ENCODE measurements at regions not wholly inside any gene's neighbourhood (a gene's known extent, or its start where the extent isn't known, plus 50 kb on each side); places are given as distances from the start of the nearest gene placed in this dataset.

DNA sequence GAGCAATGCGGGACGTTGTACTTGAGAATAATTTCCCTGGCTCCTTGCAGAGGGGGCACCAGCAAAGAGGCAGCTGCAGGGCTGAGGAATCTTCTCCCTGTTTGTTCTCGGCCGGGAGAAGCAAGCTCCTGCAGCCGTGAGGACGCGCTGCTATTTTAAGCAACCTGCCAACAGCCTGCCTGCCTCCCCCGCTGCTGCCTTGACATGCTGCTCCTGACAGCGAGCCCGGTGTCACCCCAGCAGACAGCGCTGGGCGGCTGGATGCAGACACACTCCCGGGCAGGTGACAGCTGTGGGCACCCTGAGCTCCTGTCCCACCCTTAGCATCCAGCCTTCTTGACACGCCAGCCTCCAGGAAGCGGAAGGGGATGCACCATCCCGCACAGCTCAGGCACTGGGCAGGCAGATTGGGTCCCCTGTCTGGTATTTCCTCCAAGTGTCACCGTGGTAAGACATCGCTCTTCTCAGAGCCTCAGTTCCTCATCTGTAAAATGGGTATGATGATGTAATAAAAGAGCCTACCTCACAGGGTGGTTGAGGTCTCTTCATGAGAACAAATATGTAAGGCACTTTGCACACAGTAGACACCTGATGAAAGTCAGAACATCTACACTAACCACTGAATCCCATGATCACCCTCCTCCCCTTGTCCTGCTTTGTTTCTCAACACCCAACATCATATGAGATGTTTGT, 530.6 kb downstream of the MN1 start:
- DNase-seq = no peak
- H3K9me3 Mint-ChIP-seq = peaks cover 0 to 3% of the 10 kb centered on the region in 2 donors
- H3K36me3 Mint-ChIP-seq = no peaks in the 10 kb centered on the region
- H3K27me3 Mint-ChIP-seq = peaks cover 13 to 38% of the 10 kb centered on the region in 2 donors
- no peak overlapping the region for H3K4me3 Mint-ChIP-seq
- H3K27ac Mint-ChIP-seq = no peak overlapping the region
- ATAC-seq (replicated peaks) = no peak
- no peaks in the 10 kb centered on the region for H3K4me1 Mint-ChIP-seq

DNA sequence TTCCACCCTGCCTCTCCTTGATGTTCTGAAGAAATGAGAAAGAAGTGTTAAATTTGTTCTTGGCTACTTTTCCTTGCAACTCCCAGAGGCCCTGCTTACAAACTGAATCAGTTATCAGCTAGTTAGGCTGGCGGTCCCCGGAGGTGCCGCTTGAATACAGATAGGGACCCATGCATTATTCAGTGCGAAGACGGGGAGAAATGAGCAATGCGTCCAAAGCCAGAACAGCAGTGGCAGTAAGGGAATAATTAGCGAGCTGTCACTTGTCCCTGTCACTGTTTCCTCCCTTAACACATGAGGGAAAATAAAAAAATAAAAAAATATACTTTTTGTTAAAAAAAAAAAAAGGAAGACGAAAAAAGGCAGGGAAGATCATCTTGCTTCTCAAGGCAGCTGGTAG, 528.1 kb downstream of the MN1 start:
- Mint-ChIP-seq H3K27ac (no peak overlapping the region), H3K36me3 (no peaks in the 10 kb centered on the region), H3K4me3 (no peak overlapping the region), H3K27me3 (peaks cover 10 to 37% of the 10 kb centered on the region in 2 donors), H3K4me1 (no peaks in the 10 kb centered on the region), H3K9me3 (peaks cover 0 to 3% of the 10 kb centered on the region in 2 donors)
- no peak for DNase-seq
- ATAC-seq (replicated peaks) = no peak

DNA sequence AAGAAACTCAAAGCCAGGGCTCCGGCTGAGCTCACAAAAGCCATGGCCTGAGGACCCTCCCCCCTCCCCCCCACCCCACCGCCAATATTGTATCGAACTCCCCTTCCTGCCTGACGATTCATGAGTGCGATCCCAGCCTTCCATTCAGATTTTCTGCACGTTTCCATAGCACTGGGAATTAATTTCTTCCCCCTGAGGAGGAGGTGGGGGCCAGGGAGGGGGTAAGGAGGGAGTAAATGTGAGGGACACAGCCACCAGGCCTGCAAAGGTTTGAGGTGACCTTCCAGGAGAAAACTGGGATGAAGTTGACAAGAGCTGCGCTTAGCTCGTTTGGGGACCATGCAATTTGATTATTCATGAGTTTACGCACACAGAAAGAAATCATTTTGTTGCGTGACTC, 527.7 kb downstream of the MN1 start:
- Mint-ChIP-seq H3K27me3 (peaks cover 10 to 37% of the 10 kb centered on the region in 2 donors), H3K36me3 (no peaks in the 10 kb centered on the region), H3K9me3 (peaks cover 0 to 3% of the 10 kb centered on the region in 2 donors), H3K4me3 (no peak overlapping the region), H3K4me1 (no peaks in the 10 kb centered on the region), H3K27ac (no peak overlapping the region)
- DNase-seq (no peak), ATAC-seq (replicated peaks) (no peak)

DNA sequence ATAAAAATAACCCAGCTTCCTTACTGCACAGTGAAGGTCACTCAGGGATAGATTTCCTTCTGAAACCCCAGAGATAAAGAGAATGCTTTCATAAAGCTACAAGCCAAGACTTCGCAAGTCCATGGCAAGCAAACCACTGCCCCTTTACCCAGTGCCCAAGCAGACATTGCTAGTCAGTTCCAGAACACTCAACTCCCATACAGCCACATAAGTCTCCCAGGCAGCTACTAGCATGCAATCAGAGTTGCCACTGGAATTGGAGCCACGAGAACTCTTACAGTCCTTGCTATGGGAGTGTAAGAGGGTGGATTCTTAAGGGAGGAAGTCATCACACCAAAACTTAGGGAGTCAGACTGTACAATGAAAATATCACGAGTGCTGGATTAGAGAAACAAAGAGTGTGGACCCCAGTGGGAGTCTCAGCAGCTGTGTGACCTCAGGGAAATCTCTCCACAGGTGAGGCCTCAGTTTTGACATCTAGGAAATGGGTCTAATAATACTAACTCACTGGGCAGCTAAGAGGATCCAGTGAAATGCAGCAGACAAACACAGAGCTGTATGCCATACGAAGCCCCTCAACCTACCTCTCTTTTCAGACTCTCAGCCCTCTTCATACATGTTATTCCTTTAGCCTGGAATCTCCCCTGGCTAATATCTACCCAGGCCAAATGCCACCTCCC, 526.6 kb downstream of the MN1 start:
- Mint-ChIP-seq H3K4me1 (no peaks in the 10 kb centered on the region), H3K9me3 (peaks cover 0 to 3% of the 10 kb centered on the region in 2 donors), H3K27me3 (peaks cover 9 to 36% of the 10 kb centered on the region in 2 donors), H3K36me3 (no peaks in the 10 kb centered on the region), H3K27ac (no peak overlapping the region), H3K4me3 (no peak overlapping the region)
- ATAC-seq (replicated peaks) (no peak), DNase-seq (no peak)

DNA sequence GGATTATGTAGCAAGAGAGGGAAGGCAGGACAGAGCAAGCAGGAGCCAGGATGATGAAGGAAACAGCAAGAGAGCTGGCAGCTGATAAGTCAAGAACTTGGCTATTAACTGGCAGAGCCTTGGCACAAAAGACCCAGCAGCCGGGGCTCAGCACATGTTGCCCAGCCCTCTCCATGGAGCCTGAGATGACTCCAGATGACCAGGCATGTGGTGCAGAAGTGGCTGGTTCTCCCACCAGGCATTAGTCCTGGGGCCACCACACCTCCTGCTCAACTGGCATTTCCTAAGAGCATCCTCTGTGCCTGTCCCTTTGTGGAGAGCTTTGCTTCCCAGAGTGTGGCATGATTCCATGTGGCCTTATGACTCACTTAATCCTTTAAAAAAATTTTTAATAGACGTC, 522.6 kb downstream of the MN1 start:
- Mint-ChIP-seq H3K27me3 (peaks cover 4 to 12% of the 10 kb centered on the region in 2 donors), H3K36me3 (no peaks in the 10 kb centered on the region), H3K9me3 (no peaks in the 10 kb centered on the region), H3K4me3 (no peak overlapping the region), H3K27ac (no peak overlapping the region), H3K4me1 (no peaks in the 10 kb centered on the region)
- ATAC-seq (replicated peaks) (no peak), DNase-seq (no peak)

DNA sequence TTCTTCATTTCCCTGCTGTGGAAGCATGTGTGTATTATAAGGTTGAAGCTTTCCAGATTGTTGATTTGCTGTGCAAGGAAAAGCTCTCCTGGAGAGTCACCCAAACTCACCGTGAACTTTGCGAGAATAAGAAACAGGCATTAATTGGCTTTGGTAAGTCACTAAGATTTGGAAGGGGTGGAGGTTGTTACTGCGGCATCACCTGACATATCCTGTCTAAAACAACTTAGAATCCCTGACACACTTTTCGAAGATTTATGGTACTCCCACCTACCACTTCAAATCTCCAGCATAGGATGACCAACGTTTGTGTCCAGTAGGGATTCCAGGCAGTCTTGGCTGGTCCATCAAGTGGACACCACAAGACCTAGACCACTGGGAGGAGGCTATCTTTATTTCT, 518.3 kb downstream of the MN1 start:
- Mint-ChIP-seq H3K27ac (no peak overlapping the region), H3K9me3 (peaks cover 4% of the 10 kb centered on the region in 2 donors), H3K36me3 (no peaks in the 10 kb centered on the region), H3K27me3 (peaks cover 9 to 12% of the 10 kb centered on the region in 2 donors), H3K4me1 (no peaks in the 10 kb centered on the region), H3K4me3 (no peak overlapping the region)
- no peak for ATAC-seq (replicated peaks)
- no peak for DNase-seq

DNA sequence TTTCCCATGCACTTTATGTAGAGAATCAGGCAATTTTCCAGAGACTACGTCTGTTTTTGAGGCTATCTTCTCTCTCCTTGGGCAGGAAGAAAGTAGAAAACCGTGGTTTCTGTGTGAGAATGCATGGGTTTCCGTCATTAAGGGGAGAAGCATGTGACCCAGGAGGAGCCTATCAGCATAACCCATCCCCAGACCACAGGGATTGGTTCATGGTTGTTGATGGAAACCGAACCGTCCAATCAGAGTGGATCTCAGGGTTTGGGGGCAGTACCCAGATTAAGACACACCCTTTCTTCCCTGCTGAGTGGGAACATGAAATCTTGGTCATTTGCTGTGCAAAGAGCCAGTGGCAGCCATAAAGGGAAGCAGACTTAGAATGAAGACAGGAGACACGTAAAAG, 517.8 kb downstream of the MN1 start:
- H3K36me3 Mint-ChIP-seq = no peaks in the 10 kb centered on the region
- ATAC-seq (replicated peaks) (no peak), DNase-seq (no peak)
- H3K9me3 Mint-ChIP-seq = peaks cover 4% of the 10 kb centered on the region in 2 donors
- no peaks in the 10 kb centered on the region for H3K4me1 Mint-ChIP-seq
- no peak overlapping the region for H3K4me3 Mint-ChIP-seq
- H3K27ac Mint-ChIP-seq = no peak overlapping the region
- peaks cover 5 to 8% of the 10 kb centered on the region in 2 donors for H3K27me3 Mint-ChIP-seq

DNA sequence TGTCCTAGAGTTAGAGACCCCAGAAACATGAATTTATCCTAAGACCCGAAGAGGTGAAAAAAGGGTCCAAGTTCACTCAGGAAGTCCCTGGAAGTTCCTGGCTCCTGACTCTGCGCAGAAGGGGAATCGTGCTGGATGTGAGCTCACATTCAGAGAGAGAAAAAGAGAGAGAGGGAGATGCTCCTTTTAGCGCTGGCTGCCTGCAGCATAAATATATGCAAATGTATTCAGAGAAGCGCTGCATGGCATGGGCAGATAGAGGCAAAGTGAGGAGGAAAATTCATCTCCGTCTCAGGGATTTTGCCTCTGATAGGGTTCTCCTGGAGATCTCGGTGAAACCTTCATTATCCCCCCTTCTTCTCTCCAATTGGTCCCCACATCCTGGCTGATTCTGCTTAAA, 517.2 kb downstream of the MN1 start:
- no peak overlapping the region for H3K4me3 Mint-ChIP-seq
- ATAC-seq (replicated peaks) (no peak), DNase-seq (no peak)
- H3K9me3 Mint-ChIP-seq = peaks cover 4% of the 10 kb centered on the region in 2 donors
- peaks cover 5 to 7% of the 10 kb centered on the region in 2 donors for H3K27me3 Mint-ChIP-seq
- H3K4me1 Mint-ChIP-seq = no peaks in the 10 kb centered on the region
- no peaks in the 10 kb centered on the region for H3K36me3 Mint-ChIP-seq
- H3K27ac Mint-ChIP-seq = no peak overlapping the region

DNA sequence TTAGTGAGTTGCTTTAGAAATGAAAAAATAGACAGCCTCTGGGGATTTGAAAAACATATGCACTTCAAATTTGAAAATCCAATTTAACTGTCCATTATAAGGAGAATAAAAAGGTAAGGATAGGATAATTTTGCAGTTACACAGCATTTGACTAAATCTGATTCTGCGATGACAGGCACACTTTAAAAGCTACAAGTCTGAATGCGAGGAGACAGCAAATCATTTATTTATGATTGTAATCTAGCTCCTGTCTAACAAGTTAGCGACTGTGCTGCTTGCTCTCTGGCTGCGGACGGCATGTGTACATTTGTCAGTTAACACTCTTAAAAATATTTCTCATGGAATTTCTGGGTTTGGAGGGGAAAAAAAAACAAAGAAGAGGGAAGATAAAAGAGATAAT, 514.8 kb downstream of the MN1 start:
- Mint-ChIP-seq H3K4me1 (no peaks in the 10 kb centered on the region), H3K27me3 (peaks cover 5 to 7% of the 10 kb centered on the region in 2 donors), H3K27ac (no peak overlapping the region), H3K36me3 (no peaks in the 10 kb centered on the region), H3K4me3 (no peak overlapping the region), H3K9me3 (peaks cover 4% of the 10 kb centered on the region in 2 donors)
- ATAC-seq (replicated peaks) (no peak), DNase-seq (no peak)

DNA sequence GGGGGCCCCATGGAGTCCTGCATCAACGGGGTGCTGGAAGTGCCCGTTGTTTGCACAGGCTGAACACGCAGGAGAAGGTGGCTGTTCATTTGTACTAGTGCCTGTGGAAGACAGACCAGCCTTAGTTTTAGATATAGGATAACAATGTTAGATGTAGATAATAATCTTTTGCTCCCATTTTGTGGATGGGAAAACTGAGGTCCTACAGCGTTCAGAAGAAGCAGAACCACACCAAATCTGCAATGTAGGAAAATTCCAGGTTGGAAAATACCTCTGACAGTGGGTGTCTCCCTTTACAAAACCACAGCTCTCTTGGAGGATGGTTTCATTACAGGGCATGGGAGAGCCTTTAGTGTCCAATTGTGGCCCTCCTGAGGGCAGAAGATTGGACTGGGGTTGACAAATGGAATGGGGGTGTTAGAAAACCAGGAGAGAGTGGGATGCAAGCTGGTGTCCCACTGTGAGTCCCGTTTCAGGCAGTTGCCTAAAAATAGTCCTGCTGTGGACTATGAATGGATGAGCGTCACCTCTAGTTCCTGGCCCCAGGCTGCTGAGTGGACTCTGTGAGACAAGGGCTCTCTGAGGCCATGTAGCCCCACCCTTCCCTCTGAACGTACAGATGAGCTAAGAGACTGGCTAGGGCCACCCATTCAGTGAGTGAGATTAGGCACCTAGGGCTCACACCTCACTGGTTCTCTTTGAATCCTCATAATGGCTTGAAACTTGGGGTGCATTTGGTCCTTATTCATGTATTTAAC, 508.8 kb downstream of the MN1 start:
- H3K27ac Mint-ChIP-seq = no peak overlapping the region
- ATAC-seq (replicated peaks) = no peak
- no peaks in the 10 kb centered on the region for H3K9me3 Mint-ChIP-seq
- no peaks in the 10 kb centered on the region for H3K4me1 Mint-ChIP-seq
- H3K4me3 Mint-ChIP-seq = no peak overlapping the region
- no peaks in the 10 kb centered on the region for H3K36me3 Mint-ChIP-seq
- H3K27me3 Mint-ChIP-seq = peaks cover 19 to 25% of the 10 kb centered on the region in 2 donors
- no peak for DNase-seq

DNA sequence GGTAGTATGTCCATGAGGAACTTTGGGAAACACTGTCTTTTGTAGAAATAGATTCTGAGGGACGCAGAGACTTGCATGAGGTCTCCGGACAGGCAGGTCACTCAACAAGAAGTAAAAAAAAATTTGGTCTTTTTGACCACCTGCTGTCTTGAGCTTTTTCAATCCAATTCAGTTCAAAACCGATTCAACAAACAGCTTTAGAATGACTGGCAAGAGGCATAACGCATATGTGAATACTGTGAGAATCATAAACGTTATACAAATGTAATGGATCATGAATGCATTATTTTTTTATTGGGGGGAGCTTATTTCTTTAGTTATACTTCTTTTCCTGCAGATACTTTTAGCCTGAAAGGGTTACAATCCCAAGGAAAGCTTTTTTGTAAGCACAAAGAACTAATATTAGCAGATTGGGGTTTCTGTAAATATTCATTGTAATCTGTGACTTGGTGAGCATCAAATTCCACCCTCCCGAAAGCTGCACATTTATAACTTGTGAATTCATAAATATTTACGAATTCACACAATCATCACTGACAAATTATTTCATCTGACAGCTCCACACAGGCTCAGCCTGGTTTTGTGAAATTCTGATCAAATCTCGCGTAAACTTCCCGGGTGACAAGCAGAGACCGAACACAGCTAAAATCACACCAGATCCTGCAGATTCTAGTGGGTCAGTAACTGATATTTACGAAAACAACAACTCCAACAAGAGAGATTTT, 507.7 kb downstream of the MN1 start:
- ATAC-seq (replicated peaks) (no peak), DNase-seq (no peak)
- Mint-ChIP-seq H3K36me3 (peaks cover 0 to 1% of the 10 kb centered on the region in 2 donors), H3K4me1 (peaks cover 0 to 2% of the 10 kb centered on the region in 2 donors), H3K9me3 (no peaks in the 10 kb centered on the region), H3K27ac (no peak overlapping the region), H3K4me3 (no peak overlapping the region), H3K27me3 (peaks cover 30 to 35% of the 10 kb centered on the region in 2 donors)

DNA sequence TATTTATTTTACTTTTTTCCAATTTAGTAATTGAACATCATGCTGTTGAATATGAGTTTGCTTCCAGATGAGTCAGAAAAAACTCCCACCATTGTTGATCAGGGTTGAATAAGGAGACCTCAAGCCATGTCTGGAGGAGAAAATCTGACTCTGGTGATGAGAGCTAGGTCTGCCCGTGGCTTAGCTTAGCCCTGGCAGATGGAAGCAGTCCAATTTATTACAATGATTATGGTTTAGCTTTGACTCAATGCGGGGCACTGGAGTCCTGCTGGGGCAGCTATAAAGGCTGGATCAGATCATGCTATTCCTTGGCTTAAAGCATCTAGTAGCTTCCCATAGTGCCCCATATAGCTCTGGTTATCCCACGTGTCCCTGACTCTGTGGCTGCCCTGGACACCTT, 506.5 kb downstream of the MN1 start:
- Mint-ChIP-seq H3K27me3 (peaks cover 37 to 44% of the 10 kb centered on the region in 2 donors), H3K9me3 (no peaks in the 10 kb centered on the region), H3K4me3 (no peak overlapping the region), H3K36me3 (peaks cover 0 to 2% of the 10 kb centered on the region in 2 donors), H3K4me1 (peaks cover 0 to 5% of the 10 kb centered on the region in 2 donors), H3K27ac (no peak overlapping the region)
- ATAC-seq (replicated peaks) (no peak), DNase-seq (no peak)

DNA sequence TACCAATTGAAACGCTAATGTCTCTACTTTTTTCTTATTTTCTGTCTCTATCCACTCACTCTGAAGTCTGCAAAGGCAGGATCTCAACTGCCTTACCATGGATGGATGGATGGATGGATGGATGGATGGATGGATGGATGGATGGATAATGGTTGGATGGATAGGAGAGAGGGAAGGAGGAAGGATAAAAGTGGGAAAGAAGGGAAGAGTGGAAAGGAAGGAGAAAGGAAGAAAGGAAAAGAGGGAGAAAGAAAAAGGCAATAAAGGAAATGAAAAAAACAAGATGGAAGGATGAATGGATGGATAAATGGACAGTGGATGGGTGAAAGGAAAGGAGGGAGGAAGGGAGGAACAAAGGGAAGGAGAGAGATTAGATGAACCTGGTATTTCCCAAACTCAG, 506.0 kb downstream of the MN1 start:
- peaks cover 0 to 2% of the 10 kb centered on the region in 2 donors for H3K36me3 Mint-ChIP-seq
- DNase-seq (no peak), ATAC-seq (replicated peaks) (no peak)
- no peak overlapping the region for H3K4me3 Mint-ChIP-seq
- peaks cover 37 to 44% of the 10 kb centered on the region in 2 donors for H3K27me3 Mint-ChIP-seq
- peaks cover 0 to 5% of the 10 kb centered on the region in 2 donors for H3K4me1 Mint-ChIP-seq
- H3K27ac Mint-ChIP-seq = no peak overlapping the region
- H3K9me3 Mint-ChIP-seq = no peaks in the 10 kb centered on the region

DNA sequence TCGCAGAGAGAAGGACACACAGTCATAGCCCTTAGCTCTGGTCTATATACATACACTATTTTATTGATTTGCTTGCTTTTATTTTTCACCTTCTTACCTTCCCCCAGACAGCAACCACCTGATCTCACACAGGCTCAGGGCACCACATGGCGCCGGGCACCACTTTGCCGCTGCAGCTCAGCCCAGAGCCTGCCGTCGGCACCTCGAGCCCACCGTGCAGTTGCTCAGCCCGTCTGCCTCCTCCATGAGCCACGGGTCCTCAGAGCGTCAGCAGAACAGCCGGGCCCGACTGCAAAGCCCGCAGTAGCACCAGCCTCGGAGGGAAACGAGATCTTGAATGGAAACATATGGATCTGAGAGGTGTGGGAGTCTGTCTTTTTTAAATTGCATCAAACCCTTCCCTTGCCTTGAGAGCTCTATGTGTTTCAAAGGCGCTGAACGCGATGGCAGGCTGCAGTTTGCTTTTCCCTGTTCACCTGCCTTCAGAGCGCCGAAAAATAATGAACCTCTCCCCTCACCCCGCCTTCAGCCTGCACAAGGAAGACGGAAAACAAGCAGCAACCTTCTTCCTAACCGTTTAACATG, 505.4 kb downstream of the MN1 start:
- no peaks in the 10 kb centered on the region for H3K9me3 Mint-ChIP-seq
- peaks cover 0 to 5% of the 10 kb centered on the region in 2 donors for H3K4me1 Mint-ChIP-seq
- H3K27me3 Mint-ChIP-seq = peaks cover 37 to 44% of the 10 kb centered on the region in 2 donors
- ATAC-seq (replicated peaks) (no peak), DNase-seq (no peak)
- H3K27ac Mint-ChIP-seq = no peak overlapping the region
- H3K36me3 Mint-ChIP-seq = peaks cover 0 to 2% of the 10 kb centered on the region in 2 donors
- H3K4me3 Mint-ChIP-seq = no peak overlapping the region

Data from stimulated activated naive B cell treated with anti-CD40 and anti-IgM and Interleukin-4, amounts not matched to agents 10 μg/mL and 1 μg/mL and 100 μg/mL, for 72 hours (primary cell).